GM10266 (cell line): ENCODE measurements at regions not wholly inside any gene's neighbourhood (a gene's known extent, or its start where the extent isn't known, plus 50 kb on each side); places are given as distances from the start of the nearest gene placed in this dataset.

Experiments
- DNase-seq: peaks from one replicate; pipeline ENCODE4 v3.0.0; 2012; ENCODE audit errors: extremely low spot score
- CTCF ChIP-seq: IDR thresholded peaks from 2 replicates; pipeline ENCODE4 v1.5.1; 2012; ENCODE audit warnings: mild to moderate bottlenecking, low read depth; ENCODE audit not compliant: control insufficient read depth, insufficient read depth; ENCODE audit errors: missing control alignments

DNA sequence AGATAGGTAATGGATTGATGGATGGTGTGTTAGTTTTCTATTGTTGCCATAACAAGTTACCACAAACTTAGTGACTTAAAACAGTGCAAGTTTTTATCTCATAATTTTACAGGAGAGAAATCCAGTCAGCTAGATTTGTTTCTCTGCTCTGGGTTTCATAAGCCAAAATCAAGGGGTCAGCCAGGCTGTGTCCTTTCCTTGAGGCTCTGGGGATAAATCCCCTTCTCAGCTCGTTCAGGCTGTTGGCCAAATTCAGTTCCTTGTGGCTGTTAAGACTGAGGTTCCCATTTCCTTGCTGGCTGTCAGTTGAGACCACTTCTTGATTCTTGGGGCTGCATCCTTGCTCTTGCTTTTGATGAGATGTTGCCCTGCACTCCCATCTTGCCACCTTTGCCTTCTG, 204.9 kb upstream of the CDH13 start:
- no peak for DNase-seq
- no peak for TF ChIP-seq CTCF

GRCh38 chr16:82419332-82419731, 207.4 kb upstream of the CDH13 start:
- no peak for TF ChIP-seq CTCF
- DNase-seq = no peak

DNA sequence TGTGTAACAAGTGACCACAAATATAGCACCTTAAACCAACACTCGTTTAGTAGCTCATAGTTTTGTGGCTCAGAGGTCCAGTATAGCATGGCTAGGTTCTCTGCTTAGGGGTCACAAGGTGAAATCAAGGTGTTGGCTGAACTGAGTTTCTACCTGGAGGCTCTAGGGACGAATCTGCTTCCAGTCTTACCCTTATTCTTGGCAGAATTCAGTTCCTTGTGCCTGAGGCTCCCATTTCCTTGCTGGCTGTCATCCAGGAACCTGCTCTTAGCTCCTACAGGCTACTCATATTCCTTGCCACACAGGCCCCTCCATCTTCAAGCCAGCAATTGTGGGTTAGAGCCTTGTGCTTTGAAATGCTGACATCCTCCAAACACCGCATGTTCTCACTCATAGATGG, 212.3 kb upstream of the CDH13 start:
- no peak for TF ChIP-seq CTCF
- no peak for DNase-seq

DNA sequence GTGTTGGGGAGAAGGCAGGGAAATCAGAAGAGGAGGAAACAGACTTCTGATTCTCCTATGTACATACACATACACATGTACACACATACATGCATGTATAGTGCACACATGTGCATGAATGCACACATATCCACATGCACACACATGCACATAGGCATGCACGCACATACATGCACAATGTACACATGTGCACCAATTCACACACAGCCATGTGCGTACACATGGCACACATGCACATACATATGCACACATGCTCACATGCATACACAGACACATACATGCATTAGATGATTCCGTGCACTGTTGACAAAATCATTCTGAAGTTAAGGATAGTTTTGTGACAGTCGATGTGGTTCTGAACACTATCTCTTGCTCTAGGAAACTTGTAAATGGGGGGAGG, 214.0 kb upstream of the CDH13 start:
- TF ChIP-seq CTCF = no peak
- DNase-seq = no peak

DNA sequence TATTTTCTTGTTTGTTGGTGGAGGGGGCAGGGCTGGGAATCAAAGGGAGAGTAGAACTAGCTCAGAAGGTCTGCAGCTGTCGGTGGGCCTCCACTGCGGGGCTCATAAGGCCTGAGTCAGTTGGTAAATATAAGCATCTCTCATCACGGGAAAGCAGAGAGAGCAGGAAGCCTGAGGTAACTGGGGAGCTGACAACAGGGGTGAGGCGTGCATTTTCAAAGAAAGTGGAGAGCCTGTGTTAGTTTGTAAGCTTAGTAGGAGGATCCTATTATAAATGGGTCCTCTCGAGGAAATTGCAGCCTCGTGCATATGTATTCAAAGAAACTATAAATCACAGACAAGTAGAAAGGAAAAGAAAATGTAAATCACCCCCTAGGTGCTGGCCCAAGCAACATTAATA, 221.0 kb upstream of the CDH13 start:
- no peak for DNase-seq
- no peak for TF ChIP-seq CTCF

DNA sequence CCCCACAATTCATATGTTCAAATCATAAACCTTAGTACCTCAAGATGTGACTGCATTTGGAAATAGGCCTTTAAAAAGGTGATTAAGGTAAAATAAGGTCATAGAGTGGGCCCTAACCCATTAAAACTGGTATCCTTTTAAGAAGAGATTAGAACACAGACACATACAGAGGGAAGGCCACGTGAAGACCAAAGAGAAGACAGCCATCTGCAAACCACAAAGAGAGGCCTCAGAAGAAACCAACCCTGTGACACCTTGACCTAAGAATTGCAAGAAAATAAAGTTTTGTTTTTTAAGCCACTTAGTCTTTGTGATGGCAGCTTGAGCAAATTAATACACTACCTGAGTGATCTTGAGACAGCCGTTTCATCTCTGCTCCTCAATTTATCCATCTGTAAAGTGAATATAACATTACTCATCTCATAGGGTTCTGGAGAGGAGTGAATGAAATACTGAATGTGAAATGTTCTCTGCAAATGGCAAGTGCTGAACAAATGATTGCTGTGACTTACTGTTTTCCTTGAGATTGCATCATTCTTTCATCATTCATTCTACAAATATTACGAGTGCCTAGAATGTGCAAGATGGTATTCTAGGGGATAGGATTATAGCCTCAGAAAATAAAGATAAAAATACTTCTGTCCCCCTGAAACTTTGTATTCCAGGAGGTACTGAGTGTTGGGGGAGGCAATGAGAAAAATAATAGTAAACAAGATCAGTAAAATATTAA, 222.0 kb upstream of the CDH13 start:
- no peak for TF ChIP-seq CTCF
- no peak for DNase-seq

- no peak for DNase-seq
- TF ChIP-seq CTCF = no peak
Observed at GRCh38 chr16:82402665-82403218, 224.0 kb upstream of the CDH13 start.
